ENCODE measurements at regions not wholly inside any gene's neighbourhood (a gene's known extent, or its start where the extent isn't known, plus 50 kb on each side); places are given as distances from the start of the nearest gene placed in this dataset.

DNA sequence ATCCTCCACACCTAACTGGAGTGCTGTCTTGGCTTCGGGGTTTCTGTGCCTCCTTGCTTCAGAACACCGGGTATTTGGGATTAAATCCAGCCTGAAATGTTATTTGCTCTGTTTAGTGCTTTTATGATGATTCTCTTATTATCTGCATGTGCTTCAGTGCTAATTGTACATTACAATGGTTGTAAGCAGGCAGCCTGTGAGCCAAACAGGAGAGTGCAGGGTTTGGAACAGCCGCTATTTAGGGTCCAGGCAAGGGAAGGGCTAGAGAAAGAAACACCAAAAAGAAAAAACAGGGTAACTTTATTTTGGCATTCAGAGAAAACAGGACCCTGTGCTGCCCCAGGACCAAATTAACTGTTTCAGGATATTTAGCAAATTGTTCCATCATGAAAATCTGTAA lies 72.7 kb downstream of the RCN1 start (continued):
- no peak for TF ChIP-seq GZF1 (CRISPR knock-in tag; IDR thresholded peaks at IDR 0.05)
- TF ChIP-seq ELF1 (CRISPR knock-in tag; IDR thresholded peaks at IDR 0.05), result no peak
- TF ChIP-seq, protein P1, sequence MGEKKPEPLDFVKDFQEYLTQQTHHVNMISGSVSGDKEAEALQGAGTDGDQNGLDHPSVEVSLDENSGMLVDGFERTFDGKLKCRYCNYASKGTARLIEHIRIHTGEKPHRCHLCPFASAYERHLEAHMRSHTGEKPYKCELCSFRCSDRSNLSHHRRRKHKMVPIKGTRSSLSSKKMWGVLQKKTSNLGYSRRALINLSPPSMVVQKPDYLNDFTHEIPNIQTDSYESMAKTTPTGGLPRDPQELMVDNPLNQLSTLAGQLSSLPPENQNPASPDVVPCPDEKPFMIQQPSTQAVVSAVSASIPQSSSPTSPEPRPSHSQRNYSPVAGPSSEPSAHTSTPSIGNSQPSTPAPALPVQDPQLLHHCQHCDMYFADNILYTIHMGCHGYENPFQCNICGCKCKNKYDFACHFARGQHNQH (CRISPR knock-in tag; IDR thresholded peaks at IDR 0.05), result no peak
- TF ChIP-seq TBX2 (CRISPR knock-in tag; IDR thresholded peaks at IDR 0.05; ENCODE audit: borderline replicate concordance), result no peak
- no peak for TF ChIP-seq HMGA1 (CRISPR knock-in tag; conservative IDR thresholded peaks at IDR 0.05)

DNA sequence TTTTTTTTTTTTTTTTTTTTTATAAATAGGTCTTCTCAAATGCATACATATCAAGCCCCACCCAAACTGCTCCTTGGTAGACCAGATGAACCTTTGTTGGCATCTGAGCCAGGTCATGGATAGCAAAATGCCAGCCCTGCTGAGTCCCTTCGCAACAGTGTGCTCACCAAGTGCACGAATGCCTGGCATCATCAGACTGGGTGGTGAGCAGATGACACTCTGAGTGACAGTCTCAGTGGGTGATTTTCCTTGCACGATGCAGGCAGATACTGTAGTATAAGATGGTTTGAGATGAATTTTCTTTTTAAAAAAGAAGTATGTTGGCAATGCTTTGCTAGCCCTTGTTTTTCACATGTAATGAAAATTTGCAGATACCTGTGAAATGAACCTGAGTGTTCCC lies 74.0 kb downstream of the RCN1 start:
- Histone ChIP-seq H3K4me2 (ENCODE audit: low read depth, low read length) (no peak overlapping the region), H3K27me3 (ENCODE audit: control insufficient read depth in 1 of 2, insufficient read depth in 2 of 2, low read length in 2 of 2) (peaks cover 1 to 10% of the 10 kb centered on the region in 2 experiments; a peak in 3 of 5 replicates), H3K4me3 (replicated peaks in 1 of 3; ENCODE audit: insufficient read depth in 1 of 3, low read depth in 2 of 3, low read length in 3 of 3) (no peak overlapping the region), H3K79me2 (ENCODE audit: insufficient read depth, low read length) (no peaks in the 10 kb centered on the region), H2AFZ (ENCODE audit: low read length) (no peak overlapping the region), H3K9ac (ENCODE audit: insufficient read depth, low read depth, low read length) (no peak overlapping the region), H3K9me3 (ENCODE audit: low read length) (no peaks in the 10 kb centered on the region), H3K27ac (ENCODE audit: extremely low read length, insufficient read depth, low read length) (no peak overlapping the region), H3K36me3 (replicated peaks in 1 of 2; ENCODE audit: control insufficient read depth in 1 of 2, insufficient read depth in 2 of 2, low read length in 2 of 2) (no peaks in the 10 kb centered on the region), H3K4me1 (ENCODE audit: insufficient read depth, low read length) (no peaks in the 10 kb centered on the region), H4K20me1 (ENCODE audit: insufficient read depth, low read length) (no peaks in the 10 kb centered on the region)
- ChIA-PET POLR2A (no interaction called here), CTCF (ENCODE audit: low intra/inter-chr PET ratio, low total read pairs) (no interaction called here)
- intact Hi-C loops (cut with micrococcal nuclease; ENCODE audit: unreplicated experiment), result no loop called here
- BruUV-seq (replicated peaks), result no TSS peak
- FAIRE-seq, result no peak
- DNase-seq (ENCODE audit: low spot score), result no peak
- ATAC-seq, result no peak
- WGBS (ENCODE audit: low lambda C conversion rate), result 3% methylated on average over 3 of the region's 3 CpGs
- in situ Hi-C loops (cut with HindIII; ENCODE audit: extremely low pct_ligation_motif_present, low pct_unique_long_range_greater_than_20kb), result loop anchor here (25.0 kb wide), 2 partner anchors 778 to 928 kb away; no protein-coding TSS in a partner anchor
- TF ChIP-seq EED (CRISPR knock-in tag; IDR thresholded peaks at IDR 0.05) (no peak), CREB1 (IDR thresholded peaks at IDR 0.05) (no peak), CREB1 (CRISPR knock-in tag; IDR thresholded peaks at IDR 0.05) (no peak), SIN3B (IDR thresholded peaks at IDR 0.05; ENCODE audit: low read length) (no peak), ZNF382 (CRISPR knock-in tag; IDR thresholded peaks at IDR 0.05; ENCODE audit: borderline replicate concordance) (no peak), GTF2F1 (IDR thresholded peaks at IDR 0.05; ENCODE audit: low read length) (no peak), NPAS2 (CRISPR knock-in tag; IDR thresholded peaks at IDR 0.05; ENCODE audit: borderline replicate concordance) (no peak), RFX3 (CRISPR knock-in tag; IDR thresholded peaks at IDR 0.05) (no peak)
- TF ChIP-seq, protein P2, sequence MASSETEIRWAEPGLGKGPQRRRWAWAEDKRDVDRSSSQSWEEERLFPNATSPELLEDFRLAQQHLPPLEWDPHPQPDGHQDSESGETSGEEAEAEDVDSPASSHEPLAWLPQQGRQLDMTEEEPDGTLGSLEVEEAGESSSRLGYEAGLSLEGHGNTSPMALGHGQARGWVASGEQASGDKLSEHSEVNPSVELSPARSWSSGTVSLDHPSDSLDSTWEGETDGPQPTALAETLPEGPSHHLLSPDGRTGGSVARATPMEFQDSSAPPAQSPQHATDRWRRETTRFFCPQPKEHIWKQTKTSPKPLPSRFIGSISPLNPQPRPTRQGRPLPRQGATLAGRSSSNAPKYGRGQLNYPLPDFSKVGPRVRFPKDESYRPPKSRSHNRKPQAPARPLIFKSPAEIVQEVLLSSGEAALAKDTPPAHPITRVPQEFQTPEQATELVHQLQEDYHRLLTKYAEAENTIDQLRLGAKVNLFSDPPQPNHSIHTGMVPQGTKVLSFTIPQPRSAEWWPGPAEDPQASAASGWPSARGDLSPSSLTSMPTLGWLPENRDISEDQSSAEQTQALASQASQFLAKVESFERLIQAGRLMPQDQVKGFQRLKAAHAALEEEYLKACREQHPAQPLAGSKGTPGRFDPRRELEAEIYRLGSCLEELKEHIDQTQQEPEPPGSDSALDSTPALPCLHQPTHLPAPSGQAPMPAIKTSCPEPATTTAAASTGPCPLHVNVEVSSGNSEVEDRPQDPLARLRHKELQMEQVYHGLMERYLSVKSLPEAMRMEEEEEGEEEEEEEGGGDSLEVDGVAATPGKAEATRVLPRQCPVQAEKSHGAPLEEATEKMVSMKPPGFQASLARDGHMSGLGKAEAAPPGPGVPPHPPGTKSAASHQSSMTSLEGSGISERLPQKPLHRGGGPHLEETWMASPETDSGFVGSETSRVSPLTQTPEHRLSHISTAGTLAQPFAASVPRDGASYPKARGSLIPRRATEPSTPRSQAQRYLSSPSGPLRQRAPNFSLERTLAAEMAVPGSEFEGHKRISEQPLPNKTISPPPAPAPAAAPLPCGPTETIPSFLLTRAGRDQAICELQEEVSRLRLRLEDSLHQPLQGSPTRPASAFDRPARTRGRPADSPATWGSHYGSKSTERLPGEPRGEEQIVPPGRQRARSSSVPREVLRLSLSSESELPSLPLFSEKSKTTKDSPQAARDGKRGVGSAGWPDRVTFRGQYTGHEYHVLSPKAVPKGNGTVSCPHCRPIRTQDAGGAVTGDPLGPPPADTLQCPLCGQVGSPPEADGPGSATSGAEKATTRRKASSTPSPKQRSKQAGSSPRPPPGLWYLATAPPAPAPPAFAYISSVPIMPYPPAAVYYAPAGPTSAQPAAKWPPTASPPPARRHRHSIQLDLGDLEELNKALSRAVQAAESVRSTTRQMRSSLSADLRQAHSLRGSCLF (CRISPR knock-in tag; IDR thresholded peaks at IDR 0.05; ENCODE audit: borderline replicate concordance), result no peak
- TF ChIP-seq, protein P3, sequence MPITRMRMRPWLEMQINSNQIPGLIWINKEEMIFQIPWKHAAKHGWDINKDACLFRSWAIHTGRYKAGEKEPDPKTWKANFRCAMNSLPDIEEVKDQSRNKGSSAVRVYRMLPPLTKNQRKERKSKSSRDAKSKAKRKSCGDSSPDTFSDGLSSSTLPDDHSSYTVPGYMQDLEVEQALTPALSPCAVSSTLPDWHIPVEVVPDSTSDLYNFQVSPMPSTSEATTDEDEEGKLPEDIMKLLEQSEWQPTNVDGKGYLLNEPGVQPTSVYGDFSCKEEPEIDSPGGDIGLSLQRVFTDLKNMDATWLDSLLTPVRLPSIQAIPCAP (CRISPR knock-in tag; IDR thresholded peaks at IDR 0.05; ENCODE audit: low read depth), result no peak
- TF ChIP-seq, protein P4, sequence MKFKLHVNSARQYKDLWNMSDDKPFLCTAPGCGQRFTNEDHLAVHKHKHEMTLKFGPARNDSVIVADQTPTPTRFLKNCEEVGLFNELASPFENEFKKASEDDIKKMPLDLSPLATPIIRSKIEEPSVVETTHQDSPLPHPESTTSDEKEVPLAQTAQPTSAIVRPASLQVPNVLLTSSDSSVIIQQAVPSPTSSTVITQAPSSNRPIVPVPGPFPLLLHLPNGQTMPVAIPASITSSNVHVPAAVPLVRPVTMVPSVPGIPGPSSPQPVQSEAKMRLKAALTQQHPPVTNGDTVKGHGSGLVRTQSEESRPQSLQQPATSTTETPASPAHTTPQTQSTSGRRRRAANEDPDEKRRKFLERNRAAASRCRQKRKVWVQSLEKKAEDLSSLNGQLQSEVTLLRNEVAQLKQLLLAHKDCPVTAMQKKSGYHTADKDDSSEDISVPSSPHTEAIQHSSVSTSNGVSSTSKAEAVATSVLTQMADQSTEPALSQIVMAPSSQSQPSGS (CRISPR knock-in tag; IDR thresholded peaks at IDR 0.05), result no peak
